Stimulated activated naive CD8-positive, alpha-beta T cell treated with anti-CD3 and anti-CD28 coated beads, Interleukin-15, Interleukin-2, amounts not matched to agents 100 U/mL and 50 U/mL, for 24 hours (primary cell): ENCODE measurements at regions not wholly inside any gene's neighbourhood (a gene's known extent, or its start where the extent isn't known, plus 50 kb on each side); places are given as distances from the start of the nearest gene placed in this dataset.
A peak's percentile ranks its signal among the peaks of the same experiment; 100 is the strongest.

Experiments
- ATAC-seq: fragments of 150-1000 bp; cut with Tn5 transposase; one replicate; pipeline ENCODE4 v1.10.0; 2021
- DNase-seq: peaks from one replicate; pipeline ENCODE4 v3.0.0; 2021

GRCh38 chrX:39852491-39852890 lies 245.3 kb downstream of the BCOR start:
- DNase-seq (no peak), ATAC-seq (no peak)

GRCh38 chrX:39853417-39854030 lies 244.2 kb downstream of the BCOR start:
- DNase-seq (no peak), ATAC-seq (no peak)

GRCh38 chrX:39854772-39855747 lies 242.7 kb downstream of the BCOR start:
- ATAC-seq (peak; percentile 88), DNase-seq (peak; percentile 68)

- DNase-seq = peak; percentile 76
Observed at GRCh38 chrX:39855748-39856129, 242.0 kb downstream of the BCOR start.

GRCh38 chrX:39856472-39857121 lies 241.2 kb downstream of the BCOR start:
- no peak for DNase-seq
- no peak for ATAC-seq

More at GRCh38 chrX:39855748-39856129, 242.0 kb downstream of the BCOR start:
- ATAC-seq = peak; percentile 47

GRCh38 chrX:39857780-39858179 lies 240.0 kb downstream of the BCOR start:
- peak; percentile 66 for DNase-seq
- peak; percentile 52 for ATAC-seq

- peak; percentile 72 for ATAC-seq
Observed at GRCh38 chrX:39859991-39860861, 237.5 kb downstream of the BCOR start.

GRCh38 chrX:39862963-39863362 lies 234.8 kb downstream of the BCOR start:
- no peak for ATAC-seq
- DNase-seq = no peak

More at GRCh38 chrX:39859991-39860861, 237.5 kb downstream of the BCOR start:
- peak; percentile 79 for DNase-seq

- DNase-seq = no peak
- no peak for ATAC-seq
Observed at GRCh38 chrX:39866229-39866628, 231.5 kb downstream of the BCOR start.

GRCh38 chrX:39869846-39870601 lies 227.7 kb downstream of the BCOR start:
- DNase-seq = peak; percentile 69
- peak; percentile 66 for ATAC-seq

GRCh38 chrX:39871648-39872047 lies 226.1 kb downstream of the BCOR start:
- DNase-seq (no peak), ATAC-seq (no peak)

GRCh38 chrX:39873117-39873516 lies 224.6 kb downstream of the BCOR start:
- DNase-seq = no peak
- no peak for ATAC-seq

GRCh38 chrX:39874202-39874816 lies 223.4 kb downstream of the BCOR start:
- ATAC-seq (peak; percentile 89), DNase-seq (peak; percentile 61)

GRCh38 chrX:39875834-39876628 lies 221.7 kb downstream of the BCOR start:
- ATAC-seq (no peak), DNase-seq (no peak)

GRCh38 chrX:39877905-39878304 lies 219.9 kb downstream of the BCOR start:
- DNase-seq = no peak
- ATAC-seq = no peak

- peak; percentile 78 for ATAC-seq
- DNase-seq = peak; percentile 28
Observed at GRCh38 chrX:39883666-39884065, 214.1 kb downstream of the BCOR start.

- DNase-seq (no peak), ATAC-seq (no peak)
Observed at GRCh38 chrX:39886282-39886681, 211.5 kb downstream of the BCOR start.

GRCh38 chrX:39888730-39889129 lies 209.0 kb downstream of the BCOR start:
- ATAC-seq (peak; percentile 60), DNase-seq (no peak)

- ATAC-seq = no peak
Observed at GRCh38 chrX:39889704-39890103, 208.1 kb downstream of the BCOR start.

GRCh38 chrX:39890807-39891206 lies 207.0 kb downstream of the BCOR start:
- ATAC-seq = no peak
- DNase-seq = no peak

More at GRCh38 chrX:39889704-39890103, 208.1 kb downstream of the BCOR start:
- no peak for DNase-seq
